ENCODE measurements at regions not wholly inside any gene's neighbourhood (a gene's known extent, or its start where the extent isn't known, plus 50 kb on each side); places are given as distances from the start of the nearest gene placed in this dataset.

DNA sequence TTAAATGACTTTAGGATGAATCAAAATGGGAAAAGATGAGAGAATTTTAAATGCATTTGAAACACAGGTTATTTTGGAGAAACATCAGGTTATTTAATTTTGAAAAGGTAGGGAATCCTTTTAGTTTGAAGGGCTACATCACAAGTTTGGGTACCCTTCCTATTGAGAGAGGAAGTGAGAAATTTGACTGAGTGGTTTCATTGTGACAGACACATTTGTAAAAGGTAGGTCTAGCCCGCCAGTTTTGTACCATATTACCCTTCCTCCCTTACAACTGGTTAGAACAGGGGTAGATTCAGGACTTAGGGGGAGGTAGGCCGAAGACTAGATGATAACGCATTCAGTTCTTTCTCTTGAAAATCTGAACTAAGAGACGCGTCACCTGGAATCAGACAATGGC lies 464.2 kb downstream of the EBF1 start:
- TF ChIP-seq POLR2A (IDR thresholded peaks at IDR 0.05): no peak
- TF ChIP-seq, protein P1, sequence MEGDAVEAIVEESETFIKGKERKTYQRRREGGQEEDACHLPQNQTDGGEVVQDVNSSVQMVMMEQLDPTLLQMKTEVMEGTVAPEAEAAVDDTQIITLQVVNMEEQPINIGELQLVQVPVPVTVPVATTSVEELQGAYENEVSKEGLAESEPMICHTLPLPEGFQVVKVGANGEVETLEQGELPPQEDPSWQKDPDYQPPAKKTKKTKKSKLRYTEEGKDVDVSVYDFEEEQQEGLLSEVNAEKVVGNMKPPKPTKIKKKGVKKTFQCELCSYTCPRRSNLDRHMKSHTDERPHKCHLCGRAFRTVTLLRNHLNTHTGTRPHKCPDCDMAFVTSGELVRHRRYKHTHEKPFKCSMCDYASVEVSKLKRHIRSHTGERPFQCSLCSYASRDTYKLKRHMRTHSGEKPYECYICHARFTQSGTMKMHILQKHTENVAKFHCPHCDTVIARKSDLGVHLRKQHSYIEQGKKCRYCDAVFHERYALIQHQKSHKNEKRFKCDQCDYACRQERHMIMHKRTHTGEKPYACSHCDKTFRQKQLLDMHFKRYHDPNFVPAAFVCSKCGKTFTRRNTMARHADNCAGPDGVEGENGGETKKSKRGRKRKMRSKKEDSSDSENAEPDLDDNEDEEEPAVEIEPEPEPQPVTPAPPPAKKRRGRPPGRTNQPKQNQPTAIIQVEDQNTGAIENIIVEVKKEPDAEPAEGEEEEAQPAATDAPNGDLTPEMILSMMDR (IDR thresholded peaks at IDR 0.05 in 4 of 5, conservative IDR thresholded peaks at IDR 0.05 in 1 of 5): no peak

Measured in gastrocnemius medialis (tissue), 4 donors.